ENCODE measurements at regions not wholly inside any gene's neighbourhood (a gene's known extent, or its start where the extent isn't known, plus 50 kb on each side); places are given as distances from the start of the nearest gene placed in this dataset.

DNA sequence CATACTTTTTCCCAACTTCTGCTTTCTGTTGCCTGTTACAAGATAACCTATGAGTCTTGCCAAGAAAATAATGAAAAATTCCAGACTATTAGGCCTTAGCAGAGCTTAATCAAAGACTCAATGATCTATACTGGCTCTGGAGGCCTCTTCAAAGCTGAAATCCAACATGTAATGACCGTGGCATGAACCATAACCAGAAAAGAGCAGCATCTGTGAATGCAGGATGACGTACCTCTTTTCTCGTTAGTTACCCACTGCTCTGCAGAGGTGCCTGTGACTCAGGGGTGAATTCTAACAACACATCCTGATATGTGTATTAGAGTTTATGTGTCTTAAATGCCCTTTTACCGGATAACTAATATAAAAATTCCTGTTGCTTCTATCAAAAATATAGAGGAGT lies 645.4 kb downstream of the PRELID2 start:
- CTCF ChIA-PET = no interaction called here

DNA sequence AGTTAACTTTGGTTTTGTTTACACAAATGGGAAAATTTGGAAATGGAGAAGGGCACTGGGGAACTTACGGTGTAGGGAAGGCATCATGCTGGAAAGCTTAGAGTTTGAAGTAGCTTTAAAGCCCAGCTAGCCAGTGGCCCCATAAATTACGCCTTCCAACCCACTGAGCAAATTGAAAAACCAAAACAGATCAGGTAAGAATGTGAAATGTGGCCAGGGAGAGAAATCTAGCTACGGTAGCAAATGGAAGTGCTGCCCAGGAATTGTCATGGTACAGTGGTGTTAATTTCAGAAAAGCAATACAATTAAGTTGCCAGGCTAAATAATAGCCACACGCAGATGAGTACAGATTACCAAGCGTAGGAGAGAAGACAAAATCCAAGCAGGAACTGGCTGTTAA lies 654.8 kb downstream of the PRELID2 start:
- ChIA-PET POLR2A (ENCODE audit: low non-redundant PET) (no interaction called here), CTCF (no interaction called here)
- H3K27ac ChIP-seq = no peak overlapping the region
- TF ChIP-seq, protein P1, sequence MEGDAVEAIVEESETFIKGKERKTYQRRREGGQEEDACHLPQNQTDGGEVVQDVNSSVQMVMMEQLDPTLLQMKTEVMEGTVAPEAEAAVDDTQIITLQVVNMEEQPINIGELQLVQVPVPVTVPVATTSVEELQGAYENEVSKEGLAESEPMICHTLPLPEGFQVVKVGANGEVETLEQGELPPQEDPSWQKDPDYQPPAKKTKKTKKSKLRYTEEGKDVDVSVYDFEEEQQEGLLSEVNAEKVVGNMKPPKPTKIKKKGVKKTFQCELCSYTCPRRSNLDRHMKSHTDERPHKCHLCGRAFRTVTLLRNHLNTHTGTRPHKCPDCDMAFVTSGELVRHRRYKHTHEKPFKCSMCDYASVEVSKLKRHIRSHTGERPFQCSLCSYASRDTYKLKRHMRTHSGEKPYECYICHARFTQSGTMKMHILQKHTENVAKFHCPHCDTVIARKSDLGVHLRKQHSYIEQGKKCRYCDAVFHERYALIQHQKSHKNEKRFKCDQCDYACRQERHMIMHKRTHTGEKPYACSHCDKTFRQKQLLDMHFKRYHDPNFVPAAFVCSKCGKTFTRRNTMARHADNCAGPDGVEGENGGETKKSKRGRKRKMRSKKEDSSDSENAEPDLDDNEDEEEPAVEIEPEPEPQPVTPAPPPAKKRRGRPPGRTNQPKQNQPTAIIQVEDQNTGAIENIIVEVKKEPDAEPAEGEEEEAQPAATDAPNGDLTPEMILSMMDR (conservative IDR thresholded peaks at IDR 0.05; ENCODE audit: low read depth) = no peak
- DNase-seq (ENCODE audit: low spot score) = no peak

More for the DNA sequence above, 645.4 kb downstream of the PRELID2 start:
- POLR2A ChIA-PET (ENCODE audit: low non-redundant PET) = no interaction called here
- no peak for DNase-seq (ENCODE audit: low spot score)
- TF ChIP-seq, protein P1 (conservative IDR thresholded peaks at IDR 0.05; ENCODE audit: low read depth) = no peak
- no peak overlapping the region for H3K27ac ChIP-seq

DNA sequence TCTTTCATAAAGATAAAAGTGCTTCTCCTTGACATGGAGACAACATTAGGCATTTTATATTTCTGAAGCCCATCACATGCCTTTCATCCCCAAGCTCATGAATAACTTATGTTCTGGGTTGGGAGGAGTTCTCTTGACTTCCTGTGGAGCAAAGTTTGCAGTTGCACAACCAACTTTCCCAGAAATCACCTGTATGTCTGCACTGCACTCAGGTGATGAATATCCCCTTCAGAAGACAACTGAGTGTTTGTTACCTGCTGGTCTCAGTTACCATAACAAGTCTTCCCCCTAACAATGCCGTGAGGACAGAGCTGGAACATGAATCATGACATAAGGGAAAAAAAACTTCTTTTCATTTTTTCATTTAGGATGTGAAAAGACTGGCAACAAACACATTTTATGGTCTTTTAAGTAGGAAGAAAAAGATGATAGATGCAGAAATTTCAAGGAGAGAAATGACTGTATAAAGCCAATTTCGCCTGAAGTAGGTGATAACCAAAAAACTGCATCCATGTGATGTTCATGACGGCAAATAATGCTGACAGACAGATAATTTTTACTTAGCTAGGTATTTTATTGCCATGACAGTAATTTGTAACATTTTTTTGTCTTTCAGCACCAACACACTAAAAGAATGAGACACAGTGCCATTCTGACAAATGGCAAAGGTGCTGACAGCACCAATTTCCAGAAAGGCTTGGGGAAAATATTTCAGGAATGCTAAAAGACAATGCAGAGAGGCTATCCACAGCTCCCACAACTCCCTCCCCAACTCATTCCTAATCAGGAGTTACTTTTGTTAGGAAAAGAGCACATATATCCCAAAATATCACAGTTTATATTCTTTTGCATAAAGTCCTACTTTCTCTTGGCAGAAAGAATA lies 656.3 kb downstream of the PRELID2 start:
- H3K27ac ChIP-seq = no peak overlapping the region
- DNase-seq (ENCODE audit: low spot score) = no peak
- TF ChIP-seq, protein P1 (conservative IDR thresholded peaks at IDR 0.05; ENCODE audit: low read depth) = no peak
- ChIA-PET POLR2A (ENCODE audit: low non-redundant PET) (no interaction called here), CTCF (interaction anchor here (0.5 kb wide), 1 partner anchor 931 kb away, joined by 3 read pairs; no protein-coding TSS in a partner anchor)

DNA sequence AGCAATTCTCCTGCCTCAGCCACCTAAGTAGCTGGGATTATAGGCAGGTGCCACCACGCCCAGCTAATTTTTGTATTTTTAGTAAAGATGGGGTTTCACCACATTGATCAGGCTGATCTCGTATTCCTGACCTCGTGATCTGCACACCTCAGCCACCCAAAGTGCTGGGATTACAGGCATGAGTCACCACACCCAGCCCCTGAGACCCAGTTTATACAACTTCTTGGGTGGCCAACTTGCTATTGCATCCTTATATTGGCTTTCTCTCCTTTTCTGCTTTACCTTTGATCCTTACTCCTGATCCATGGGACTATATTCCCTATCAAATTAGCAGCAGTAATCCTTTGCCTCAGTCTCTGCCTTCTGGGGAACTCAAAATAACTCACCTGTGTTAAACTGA lies 659.1 kb downstream of the PRELID2 start:
- POLR2A ChIA-PET (ENCODE audit: low non-redundant PET) = no interaction called here
- no peak overlapping the region for H3K27ac ChIP-seq
- no peak for DNase-seq (ENCODE audit: low spot score)
- CTCF ChIA-PET = no interaction called here
- TF ChIP-seq, protein P1 (conservative IDR thresholded peaks at IDR 0.05; ENCODE audit: low read depth) = no peak

DNA sequence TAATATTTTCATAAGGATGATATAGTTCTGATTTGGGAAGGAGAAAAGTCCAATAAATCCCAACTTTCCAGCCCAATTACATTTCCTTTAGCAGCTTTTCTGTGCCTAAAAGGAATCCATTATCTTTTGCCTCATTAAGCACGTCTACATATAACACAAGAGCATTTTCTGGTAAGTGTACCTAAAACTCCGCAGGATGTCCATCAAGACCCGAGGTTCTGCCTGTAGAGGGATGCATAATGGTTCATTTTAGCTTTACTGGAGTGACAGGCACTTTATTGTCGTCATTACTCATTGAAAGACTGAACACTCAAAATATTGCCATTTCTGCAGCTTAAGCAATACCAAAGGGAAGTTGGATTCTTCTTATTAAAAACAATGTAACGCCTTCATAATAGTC lies 669.0 kb downstream of the PRELID2 start:
- CTCF ChIA-PET = interaction anchor here (0.8 kb wide), 1 partner anchor 40 kb away, joined by 4 read pairs; no protein-coding TSS in a partner anchor
- POLR2A ChIA-PET (ENCODE audit: low non-redundant PET) = no interaction called here
- TF ChIP-seq, protein P1 (conservative IDR thresholded peaks at IDR 0.05; ENCODE audit: low read depth) = no peak
- no peak overlapping the region for H3K27ac ChIP-seq
- DNase-seq (ENCODE audit: low spot score) = no peak

DNA sequence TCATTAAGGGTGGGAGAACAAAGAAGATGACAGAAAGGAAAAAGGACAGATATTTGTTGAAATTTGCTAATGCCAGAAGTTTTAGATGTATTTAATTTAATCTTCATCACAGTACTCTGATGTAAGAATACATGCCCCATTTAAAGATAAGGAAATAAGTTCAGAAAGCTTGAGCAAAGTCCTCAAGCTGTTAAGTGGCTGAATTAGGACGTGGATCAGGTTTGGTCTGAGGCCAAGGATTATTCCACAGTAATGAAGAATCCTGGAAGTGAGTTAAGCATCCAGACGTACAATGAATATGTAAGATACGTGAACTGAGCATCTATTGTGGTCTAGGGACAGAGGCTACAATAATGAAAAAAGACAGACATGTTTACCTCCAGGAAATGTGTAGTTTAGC lies 671.3 kb downstream of the PRELID2 start:
- POLR2A ChIA-PET (ENCODE audit: low non-redundant PET) = no interaction called here
- CTCF ChIA-PET = no interaction called here
- DNase-seq (ENCODE audit: low spot score) = no peak
- no peak overlapping the region for H3K27ac ChIP-seq
- TF ChIP-seq, protein P1 (conservative IDR thresholded peaks at IDR 0.05; ENCODE audit: low read depth) = no peak

All from RWPE1 (cell line).